ENCODE measurements at regions not wholly inside any gene's neighbourhood (a gene's known extent, or its start where the extent isn't known, plus 50 kb on each side); places are given as distances from the start of the nearest gene placed in this dataset.

DNA sequence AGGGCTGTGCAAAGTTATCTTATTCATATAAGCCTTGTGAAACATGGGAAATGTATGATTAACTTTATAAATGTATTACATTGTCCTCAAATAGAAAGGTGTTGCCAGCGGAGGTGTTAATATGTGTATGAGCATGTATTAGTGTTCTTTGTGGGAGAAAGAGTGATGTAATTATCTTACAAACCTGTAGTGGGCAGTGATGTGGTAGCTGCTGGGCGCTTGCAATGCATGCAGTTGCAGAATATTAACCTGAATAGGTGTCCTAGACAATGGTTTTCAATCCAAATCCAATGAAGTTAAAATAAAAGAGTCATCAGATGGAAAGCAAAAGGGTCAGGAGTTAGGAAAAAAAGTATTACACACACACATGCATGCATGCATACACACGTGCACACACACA, 881.3 kb upstream of the CADM2 start:
- in situ Hi-C loops (cut with HindIII; ENCODE audit: low pct_unique_long_range_greater_than_20kb, low sequenced_read_pairs): no loop called here
- DNase-seq (ENCODE audit: low read depth, low spot score): peak; percentile 55

DNA sequence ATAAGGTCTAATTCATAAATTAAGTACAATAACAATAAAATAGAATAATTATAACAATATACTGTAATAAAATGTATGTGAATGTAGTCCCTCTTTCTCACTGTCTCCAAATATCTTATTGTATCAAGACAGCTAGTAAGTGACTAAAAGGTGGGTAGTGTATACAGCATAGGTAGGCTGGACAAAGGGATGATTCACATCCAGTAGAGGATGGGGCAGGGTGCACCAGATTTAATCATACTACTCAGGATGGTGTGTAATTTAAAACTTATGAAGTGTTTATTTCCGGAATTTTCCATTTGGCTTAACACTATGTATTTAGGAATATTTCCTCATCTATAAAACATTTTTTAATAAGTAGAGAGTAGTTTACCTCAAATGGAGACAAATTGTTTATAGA, 876.1 kb upstream of the CADM2 start:
- DNase-seq (ENCODE audit: low read depth, low spot score): no peak
- in situ Hi-C loops (cut with HindIII; ENCODE audit: low pct_unique_long_range_greater_than_20kb, low sequenced_read_pairs): no loop called here

DNA sequence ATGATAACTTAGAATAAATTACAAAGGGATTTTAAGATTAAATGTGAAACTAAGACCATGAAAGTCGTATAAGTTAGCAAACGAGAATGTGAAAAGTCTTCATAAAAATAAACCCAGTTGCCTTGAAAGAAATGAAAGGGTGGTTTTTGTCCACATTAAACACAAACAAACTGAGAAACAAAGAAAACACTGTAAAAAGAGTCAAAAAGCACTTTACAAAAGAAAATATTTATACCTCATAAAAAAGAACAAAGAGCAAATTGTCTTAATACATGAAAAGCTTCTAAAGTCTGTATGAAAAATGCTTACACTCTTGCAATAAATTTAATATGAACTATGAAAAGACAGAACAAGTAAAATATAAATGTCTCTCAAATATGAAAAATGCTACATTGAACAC, 865.9 kb upstream of the CADM2 start:
- in situ Hi-C loops (cut with HindIII; ENCODE audit: low pct_unique_long_range_greater_than_20kb, low sequenced_read_pairs): no loop called here
- DNase-seq (ENCODE audit: low read depth, low spot score): peak; percentile 65

DNA sequence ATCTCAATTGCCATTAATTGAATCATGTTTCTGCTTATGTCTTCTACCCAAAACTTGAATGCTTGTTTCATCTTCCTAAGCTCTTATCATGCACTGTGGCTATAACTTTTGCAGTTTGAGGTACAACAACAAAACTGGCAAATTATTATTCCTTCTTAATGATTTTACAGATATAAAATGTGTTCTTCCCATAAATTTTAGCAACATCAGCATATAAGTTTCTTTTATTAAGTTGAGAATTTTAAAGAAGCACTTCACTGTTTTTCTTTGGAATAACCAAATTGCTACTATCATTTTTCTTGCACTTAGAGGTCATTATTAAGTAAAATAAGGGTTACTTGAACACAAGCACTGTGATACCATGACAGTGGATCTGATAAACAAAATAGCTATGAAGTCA, 862.6 kb upstream of the CADM2 start:
- no peak for DNase-seq (ENCODE audit: low read depth, low spot score)
- in situ Hi-C loops (cut with HindIII; ENCODE audit: low pct_unique_long_range_greater_than_20kb, low sequenced_read_pairs): no loop called here

GRCh38 chr3:84100861-84101260, 857.9 kb upstream of the CADM2 start:
- in situ Hi-C loops (cut with HindIII; ENCODE audit: low pct_unique_long_range_greater_than_20kb, low sequenced_read_pairs): no loop called here
- DNase-seq (ENCODE audit: low read depth, low spot score): no peak

GRCh38 chr3:84108442-84108971, 850.3 kb upstream of the CADM2 start:
- in situ Hi-C loops (cut with HindIII; ENCODE audit: low pct_unique_long_range_greater_than_20kb, low sequenced_read_pairs): no loop called here
- peak; percentile 94 for DNase-seq (ENCODE audit: low read depth, low spot score)

GRCh38 chr3:84109911-84110310, 848.9 kb upstream of the CADM2 start:
- in situ Hi-C loops (cut with HindIII; ENCODE audit: low pct_unique_long_range_greater_than_20kb, low sequenced_read_pairs): no loop called here
- DNase-seq (ENCODE audit: low read depth, low spot score): no peak

- in situ Hi-C loops (cut with HindIII; ENCODE audit: low pct_unique_long_range_greater_than_20kb, low sequenced_read_pairs): no loop called here
- DNase-seq (ENCODE audit: low read depth, low spot score): no peak
These were observed 848.0 kb upstream of the CADM2 start for GRCh38 chr3:84110787-84111186.

DNA sequence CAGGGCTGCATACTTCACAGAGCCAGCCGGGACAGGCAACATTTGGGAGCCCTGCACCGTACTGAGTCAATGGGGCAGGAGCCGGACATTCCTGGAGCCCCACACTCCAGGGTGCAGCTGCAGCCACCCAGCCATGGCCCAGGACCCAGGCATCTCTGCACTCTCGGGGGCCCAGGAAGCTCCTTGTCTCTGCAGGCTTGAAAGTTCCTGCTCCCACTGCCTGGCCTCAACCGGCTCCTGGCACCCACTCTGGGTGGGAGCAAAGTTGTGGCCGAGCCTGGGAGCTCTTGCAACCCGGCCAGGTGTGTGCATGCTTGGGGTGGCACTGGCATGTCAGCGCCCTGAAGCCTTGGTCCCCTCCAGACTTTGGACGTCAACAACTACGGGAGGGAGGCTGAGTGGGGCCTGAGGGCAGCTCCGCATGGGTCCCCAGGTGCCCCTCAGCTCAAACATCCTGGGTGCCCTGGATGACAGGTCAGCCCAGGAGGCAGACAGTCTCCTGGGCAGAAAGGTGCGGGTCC, 833.5 kb upstream of the CADM2 start:
- DNase-seq (ENCODE audit: low read depth, low spot score): no peak
- in situ Hi-C loops (cut with HindIII; ENCODE audit: low pct_unique_long_range_greater_than_20kb, low sequenced_read_pairs): no loop called here

- no peak for DNase-seq (ENCODE audit: low read depth, low spot score)
- in situ Hi-C loops (cut with HindIII; ENCODE audit: low pct_unique_long_range_greater_than_20kb, low sequenced_read_pairs): no loop called here
These were observed 833.0 kb upstream of the CADM2 start for GRCh38 chr3:84125760-84126159.

- in situ Hi-C loops (cut with HindIII; ENCODE audit: low pct_unique_long_range_greater_than_20kb, low sequenced_read_pairs): no loop called here
- DNase-seq (ENCODE audit: low read depth, low spot score): no peak
These were observed 832.6 kb upstream of the CADM2 start for GRCh38 chr3:84126160-84126559.

DNA sequence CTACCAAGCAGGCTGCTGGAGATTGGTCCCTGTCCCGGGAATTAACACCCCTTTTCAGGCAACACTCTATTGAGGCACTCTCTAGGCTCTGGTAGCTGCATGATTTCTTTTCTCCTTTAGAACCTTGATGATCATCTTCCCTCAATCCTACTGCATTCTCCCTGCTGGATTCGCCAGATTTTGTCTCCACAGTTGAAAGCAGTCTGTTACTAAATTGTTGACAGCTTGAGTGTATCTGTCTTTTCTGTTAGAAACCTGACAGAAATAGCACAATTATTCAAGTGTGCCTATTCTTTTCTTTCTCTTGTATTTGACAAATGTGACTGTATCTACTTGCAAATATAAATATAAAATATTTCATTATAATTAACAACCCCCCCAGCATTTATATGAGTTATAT, 830.8 kb upstream of the CADM2 start:
- no peak for DNase-seq (ENCODE audit: low read depth, low spot score)
- in situ Hi-C loops (cut with HindIII; ENCODE audit: low pct_unique_long_range_greater_than_20kb, low sequenced_read_pairs): no loop called here

GRCh38 chr3:84136425-84136824, 822.4 kb upstream of the CADM2 start:
- in situ Hi-C loops (cut with HindIII; ENCODE audit: low pct_unique_long_range_greater_than_20kb, low sequenced_read_pairs): no loop called here
- peak; percentile 58 for DNase-seq (ENCODE audit: low read depth, low spot score)

DNA sequence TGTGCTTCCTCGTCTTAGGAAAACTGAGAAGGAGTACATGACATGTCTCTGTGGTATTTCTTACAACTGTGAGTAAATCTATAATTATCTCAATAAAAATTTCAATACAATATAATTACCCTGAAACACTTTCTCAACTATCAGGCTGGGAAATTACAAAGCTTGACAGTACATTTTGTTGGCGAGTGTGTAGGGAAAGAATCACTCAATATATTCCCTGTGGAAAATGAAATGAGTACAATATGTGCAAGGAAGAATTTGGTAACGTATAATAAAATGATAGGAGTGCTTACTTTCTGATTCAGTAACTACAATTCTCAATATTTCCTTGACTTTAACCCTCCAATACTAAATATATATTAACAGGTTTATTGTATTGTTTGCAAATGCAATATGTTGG, 818.2 kb upstream of the CADM2 start:
- in situ Hi-C loops (cut with HindIII; ENCODE audit: low pct_unique_long_range_greater_than_20kb, low sequenced_read_pairs): no loop called here
- no peak for DNase-seq (ENCODE audit: low read depth, low spot score)

DNA sequence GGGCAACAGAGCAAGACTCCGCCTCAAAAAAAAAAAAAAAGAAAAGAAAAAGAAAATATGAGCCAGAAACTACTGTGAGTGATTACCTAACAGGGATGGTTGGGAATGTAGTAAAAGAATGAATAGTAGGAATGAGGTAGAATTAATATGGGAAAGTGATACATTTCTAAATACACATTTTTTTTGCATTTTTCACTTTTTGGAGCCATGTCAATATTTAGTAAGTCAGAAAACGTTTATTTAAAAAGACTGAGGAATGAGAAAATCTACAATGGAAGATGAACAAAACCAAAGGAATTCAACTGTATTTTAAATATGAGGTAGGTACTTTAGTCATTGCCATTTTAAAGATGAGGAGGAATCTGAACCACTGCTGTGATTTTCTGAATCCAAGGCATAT, 817.2 kb upstream of the CADM2 start:
- no peak for DNase-seq (ENCODE audit: low read depth, low spot score)
- in situ Hi-C loops (cut with HindIII; ENCODE audit: low pct_unique_long_range_greater_than_20kb, low sequenced_read_pairs): no loop called here

GRCh38 chr3:84165328-84165727, 793.5 kb upstream of the CADM2 start:
- DNase-seq (ENCODE audit: low read depth, low spot score): no peak
- in situ Hi-C loops (cut with HindIII; ENCODE audit: low pct_unique_long_range_greater_than_20kb, low sequenced_read_pairs): no loop called here

GRCh38 chr3:84175449-84175848, 783.3 kb upstream of the CADM2 start:
- in situ Hi-C loops (cut with HindIII; ENCODE audit: low pct_unique_long_range_greater_than_20kb, low sequenced_read_pairs): no loop called here
- DNase-seq (ENCODE audit: low read depth, low spot score): no peak

GRCh38 chr3:84184937-84185336, 773.9 kb upstream of the CADM2 start:
- DNase-seq (ENCODE audit: low read depth, low spot score): no peak
- in situ Hi-C loops (cut with HindIII; ENCODE audit: low pct_unique_long_range_greater_than_20kb, low sequenced_read_pairs): no loop called here

DNA sequence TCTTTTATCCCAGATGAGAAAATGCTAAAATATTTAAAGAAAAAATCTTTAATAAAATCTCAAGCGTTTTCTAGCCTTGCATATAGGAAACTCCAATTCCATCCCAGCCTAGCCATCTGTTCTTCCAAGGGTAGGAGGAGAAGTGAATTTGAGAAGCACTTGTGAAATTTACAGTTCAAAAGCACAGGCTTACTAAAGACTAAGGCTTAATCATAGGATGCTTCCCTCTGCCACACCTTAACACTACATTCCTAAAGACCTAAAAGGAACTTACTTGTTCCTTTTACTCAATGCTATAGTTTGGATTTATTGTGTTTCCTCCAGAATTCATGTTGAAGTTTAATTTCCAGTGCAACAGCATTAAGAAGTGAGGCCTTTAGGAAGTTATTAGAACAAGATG, 764.8 kb upstream of the CADM2 start:
- no peak for DNase-seq (ENCODE audit: low read depth, low spot score)
- in situ Hi-C loops (cut with HindIII; ENCODE audit: low pct_unique_long_range_greater_than_20kb, low sequenced_read_pairs): no loop called here

DNA sequence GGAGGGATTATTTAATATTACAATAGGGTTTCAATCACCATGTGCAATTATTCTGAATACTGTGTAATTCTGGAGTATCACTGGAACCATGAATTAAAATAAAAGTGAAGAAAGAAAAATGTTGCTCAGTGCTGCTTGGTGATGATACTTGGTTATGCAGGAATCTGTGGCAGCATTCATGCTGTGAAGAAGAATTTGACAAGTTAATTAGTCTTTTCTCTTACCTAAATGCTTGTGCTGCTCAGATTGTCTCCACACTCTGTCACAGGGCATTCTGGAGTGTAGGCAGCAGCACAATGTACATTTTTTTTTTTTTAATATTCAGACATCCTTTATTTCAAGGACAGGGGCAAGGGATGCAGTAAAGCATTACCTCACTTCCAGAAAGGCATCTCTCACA, 749.3 kb upstream of the CADM2 start:
- in situ Hi-C loops (cut with HindIII; ENCODE audit: low pct_unique_long_range_greater_than_20kb, low sequenced_read_pairs): no loop called here
- no peak for DNase-seq (ENCODE audit: low read depth, low spot score)
